ENCODE measurements at regions not wholly inside any gene's neighbourhood (a gene's known extent, or its start where the extent isn't known, plus 50 kb on each side); places are given as distances from the start of the nearest gene placed in this dataset.

- TF ChIP-seq CTCF (IDR thresholded peaks at IDR 0.05), result no peak
- no peak for TF ChIP-seq POLR2A (IDR thresholded peaks at IDR 0.05)
Measured at GRCh38 chr2:49861821-49862220, 707.5 kb upstream of the FSHR start.

All from thyroid gland (tissue), 4 donors.